IPS-15b (cell line): ENCODE measurements at regions not wholly inside any gene's neighbourhood (a gene's known extent, or its start where the extent isn't known, plus 50 kb on each side); places are given as distances from the start of the nearest gene placed in this dataset.
A peak's percentile ranks its signal among the peaks of the same experiment; 100 is the strongest.
"Not testable (repeated sequence)": the region's sequence is repeated elsewhere in the genome, so short reads cannot be mapped to it uniquely, and the experiment has no call there.

Source experiments
- H3K27me3 ChIP-seq: one replicate; pipeline ENCODE4 v1.6.1; 2013; ENCODE audit warnings: low read length; ENCODE audit not compliant: control insufficient read depth, insufficient read depth
- H3K36me3 ChIP-seq: one replicate; pipeline ENCODE4 v1.6.1; 2013; ENCODE audit warnings: low read length; ENCODE audit not compliant: control insufficient read depth, insufficient read depth
- H3K4me1 ChIP-seq: one replicate; pipeline ENCODE4 v1.6.1; 2013; ENCODE audit warnings: mild to moderate bottlenecking, low read length; ENCODE audit not compliant: control insufficient read depth, insufficient read depth
- H3K4me3 ChIP-seq: one replicate; pipeline ENCODE4 v1.5.1; 2013; ENCODE audit warnings: low read depth, low read length
- H3K9ac ChIP-seq: one replicate; pipeline ENCODE4 v1.6.1; 2013; ENCODE audit warnings: low read depth, mild to moderate bottlenecking, low read length
- H3K9me3 ChIP-seq: one replicate; pipeline ENCODE4 v1.6.1; 2013; ENCODE audit warnings: mild to moderate bottlenecking, low read length; ENCODE audit not compliant: control insufficient read depth, insufficient read depth

- no peaks in the 10 kb centered on the region for H3K9me3 ChIP-seq
- peaks cover under 1% of the 10 kb centered on the region for H3K4me1 ChIP-seq
- H3K36me3 ChIP-seq: no peaks in the 10 kb centered on the region
- H3K4me3 ChIP-seq: no peak overlapping the region
- H3K27me3 ChIP-seq: no peaks in the 10 kb centered on the region
- no peak overlapping the region for H3K9ac ChIP-seq
Measured at GRCh38 chr1:37347104-37347649, 127.2 kb upstream of the ZC3H12A start.

- H3K9me3 ChIP-seq: no peaks in the 10 kb centered on the region
- no peaks in the 10 kb centered on the region for H3K27me3 ChIP-seq
- H3K4me1 ChIP-seq: peaks cover 2% of the 10 kb centered on the region
- H3K9ac ChIP-seq: no peak overlapping the region
- no peaks in the 10 kb centered on the region for H3K36me3 ChIP-seq
- no peak overlapping the region for H3K4me3 ChIP-seq
Measured at GRCh38 chr1:37353871-37354270, 120.5 kb upstream of the ZC3H12A start.

GRCh38 chr1:37354876-37355650 is 119.3 kb upstream of the ZC3H12A start:
- Histone ChIP-seq H3K4me3 (no peak overlapping the region), H3K36me3 (no peaks in the 10 kb centered on the region), H3K9ac (no peak overlapping the region), H3K4me1 (peaks cover 2% of the 10 kb centered on the region), H3K27me3 (no peaks in the 10 kb centered on the region), H3K9me3 (no peaks in the 10 kb centered on the region)

- Histone ChIP-seq H3K36me3 (no peaks in the 10 kb centered on the region), H3K9me3 (no peaks in the 10 kb centered on the region), H3K4me3 (no peak overlapping the region), H3K9ac (no peak overlapping the region), H3K27me3 (no peaks in the 10 kb centered on the region), H3K4me1 (peaks cover 12% of the 10 kb centered on the region)
Measured at GRCh38 chr1:37358992-37359391, 115.4 kb upstream of the ZC3H12A start.

GRCh38 chr1:37360011-37360410 is 114.4 kb upstream of the ZC3H12A start:
- no peaks in the 10 kb centered on the region for H3K36me3 ChIP-seq
- H3K4me3 ChIP-seq: no peak overlapping the region
- H3K9ac ChIP-seq: no peak overlapping the region
- H3K4me1 ChIP-seq: peaks cover 12% of the 10 kb centered on the region
- no peaks in the 10 kb centered on the region for H3K27me3 ChIP-seq
- H3K9me3 ChIP-seq: no peaks in the 10 kb centered on the region

GRCh38 chr1:37362594-37363385 is 111.6 kb upstream of the ZC3H12A start:
- no peak overlapping the region for H3K9ac ChIP-seq
- H3K4me3 ChIP-seq: peak overlapping the region; percentile 18
- H3K9me3 ChIP-seq: no peaks in the 10 kb centered on the region

GRCh38 chr1:37363535-37363934 is 110.8 kb upstream of the ZC3H12A start:
- H3K9ac ChIP-seq: no peak overlapping the region
- H3K27me3 ChIP-seq: no peaks in the 10 kb centered on the region
- H3K4me3 ChIP-seq: peak overlapping the region; percentile 18
- H3K36me3 ChIP-seq: no peaks in the 10 kb centered on the region
- H3K9me3 ChIP-seq: no peaks in the 10 kb centered on the region
- H3K4me1 ChIP-seq: peaks cover 12% of the 10 kb centered on the region

More at GRCh38 chr1:37362594-37363385, 111.6 kb upstream of the ZC3H12A start:
- Histone ChIP-seq H3K27me3 (no peaks in the 10 kb centered on the region), H3K36me3 (no peaks in the 10 kb centered on the region), H3K4me1 (peaks cover 12% of the 10 kb centered on the region)

- not testable (repeated sequence) for H3K4me3 ChIP-seq, H3K27me3 ChIP-seq, H3K4me1 ChIP-seq, H3K36me3 ChIP-seq, H3K9ac ChIP-seq, H3K9me3 ChIP-seq
Measured at GRCh38 chr1:37368665-37369315, 105.6 kb upstream of the ZC3H12A start.

GRCh38 chr1:37372302-37372701 is 102.1 kb upstream of the ZC3H12A start:
- H3K4me3 ChIP-seq: no peak overlapping the region
- no peaks in the 10 kb centered on the region for H3K36me3 ChIP-seq
- no peaks in the 10 kb centered on the region for H3K27me3 ChIP-seq
- no peaks in the 10 kb centered on the region for H3K9me3 ChIP-seq
- H3K4me1 ChIP-seq: no peaks in the 10 kb centered on the region
- H3K9ac ChIP-seq: no peak overlapping the region

GRCh38 chr1:37372711-37373110 is 101.7 kb upstream of the ZC3H12A start:
- Histone ChIP-seq H3K36me3 (no peaks in the 10 kb centered on the region), H3K9me3 (no peaks in the 10 kb centered on the region), H3K27me3 (no peaks in the 10 kb centered on the region), H3K4me1 (no peaks in the 10 kb centered on the region), H3K4me3 (no peak overlapping the region), H3K9ac (no peak overlapping the region)

GRCh38 chr1:37373413-37373812 is 101.0 kb upstream of the ZC3H12A start:
- H3K4me3 ChIP-seq: no peak overlapping the region
- H3K36me3 ChIP-seq: no peaks in the 10 kb centered on the region
- no peak overlapping the region for H3K9ac ChIP-seq
- no peaks in the 10 kb centered on the region for H3K9me3 ChIP-seq
- H3K27me3 ChIP-seq: no peaks in the 10 kb centered on the region
- H3K4me1 ChIP-seq: no peaks in the 10 kb centered on the region
